ENCODE measurements at regions not wholly inside any gene's neighbourhood (a gene's known extent, or its start where the extent isn't known, plus 50 kb on each side); places are given as distances from the start of the nearest gene placed in this dataset.
A peak's percentile ranks its signal among the peaks of the same experiment; 100 is the strongest.

DNA sequence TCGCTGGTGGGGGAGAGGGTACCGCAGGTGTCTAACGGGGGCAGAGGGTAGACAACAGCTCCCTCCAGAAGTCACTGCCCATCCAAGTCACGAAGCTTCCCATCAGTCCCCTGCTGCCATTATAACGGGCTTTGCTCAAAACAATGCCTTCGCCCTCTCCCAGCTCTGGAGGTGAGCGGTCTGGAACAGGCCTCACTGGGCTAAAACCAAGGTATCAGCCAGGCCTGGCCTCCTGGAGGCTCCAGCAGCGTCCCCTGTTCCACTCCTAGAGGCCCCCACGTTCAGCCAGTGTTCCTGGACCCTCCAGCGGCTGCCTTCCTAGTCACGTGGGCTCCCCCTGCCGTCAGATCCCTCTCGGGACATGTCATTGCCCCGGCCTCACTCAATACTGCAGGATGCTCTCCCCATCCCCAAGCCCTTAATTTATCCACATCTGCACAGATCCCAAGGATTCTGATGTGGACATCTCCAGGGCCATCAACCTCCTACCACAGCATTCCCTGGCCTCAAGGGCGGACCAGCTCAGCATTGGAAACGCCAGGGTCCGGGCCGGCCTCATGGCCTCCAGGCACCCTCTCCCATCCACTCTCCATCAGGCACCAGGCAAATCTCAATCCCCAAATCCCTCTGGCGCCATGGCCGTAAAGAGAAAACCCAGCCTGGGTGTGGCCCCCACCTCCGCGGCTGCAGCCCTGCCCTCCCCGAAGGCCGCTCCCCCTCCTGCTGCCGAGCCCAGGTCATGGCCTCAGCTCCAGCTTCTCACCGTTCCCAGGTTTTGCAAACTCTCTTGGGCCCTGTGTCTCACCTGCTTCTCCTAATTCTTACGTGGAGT, 104.1 kb upstream of the FAM20C start:
- Histone ChIP-seq H3K9me2 (replicated peaks; ENCODE audit: insufficient read depth) (no peaks in the 10 kb centered on the region), H3K4me1 (ENCODE audit: insufficient read depth) (peaks cover 54% of the 10 kb centered on the region), H3K4me3 (no peak overlapping the region), H3K4me2 (no peak overlapping the region), H3K9me3 (ENCODE audit: low read depth) (no peaks in the 10 kb centered on the region), H3K79me2 (no peaks in the 10 kb centered on the region), H3K27me3 (no peaks in the 10 kb centered on the region), H3K36me3 (replicated peaks; ENCODE audit: insufficient read depth, low read depth) (no peaks in the 10 kb centered on the region), H2AFZ (no peak overlapping the region), H3K27ac (peak overlapping the region; percentile 89), H4K20me1 (ENCODE audit: insufficient read depth, poor library complexity, severe bottlenecking) (no peaks in the 10 kb centered on the region)
- peak; percentile 5 for DNase-seq (ENCODE audit: low spot score)
- TF ChIP-seq, protein P1, sequence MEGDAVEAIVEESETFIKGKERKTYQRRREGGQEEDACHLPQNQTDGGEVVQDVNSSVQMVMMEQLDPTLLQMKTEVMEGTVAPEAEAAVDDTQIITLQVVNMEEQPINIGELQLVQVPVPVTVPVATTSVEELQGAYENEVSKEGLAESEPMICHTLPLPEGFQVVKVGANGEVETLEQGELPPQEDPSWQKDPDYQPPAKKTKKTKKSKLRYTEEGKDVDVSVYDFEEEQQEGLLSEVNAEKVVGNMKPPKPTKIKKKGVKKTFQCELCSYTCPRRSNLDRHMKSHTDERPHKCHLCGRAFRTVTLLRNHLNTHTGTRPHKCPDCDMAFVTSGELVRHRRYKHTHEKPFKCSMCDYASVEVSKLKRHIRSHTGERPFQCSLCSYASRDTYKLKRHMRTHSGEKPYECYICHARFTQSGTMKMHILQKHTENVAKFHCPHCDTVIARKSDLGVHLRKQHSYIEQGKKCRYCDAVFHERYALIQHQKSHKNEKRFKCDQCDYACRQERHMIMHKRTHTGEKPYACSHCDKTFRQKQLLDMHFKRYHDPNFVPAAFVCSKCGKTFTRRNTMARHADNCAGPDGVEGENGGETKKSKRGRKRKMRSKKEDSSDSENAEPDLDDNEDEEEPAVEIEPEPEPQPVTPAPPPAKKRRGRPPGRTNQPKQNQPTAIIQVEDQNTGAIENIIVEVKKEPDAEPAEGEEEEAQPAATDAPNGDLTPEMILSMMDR (IDR thresholded peaks at IDR 0.05; ENCODE audit: poor library complexity) = no peak
- TF ChIP-seq EZH2phosphoT487 (IDR thresholded peaks at IDR 0.05; ENCODE audit: low read depth, severe bottlenecking, unreplicated experiment) = no peak
- 76% methylated on average over 26 of the region's 27 CpGs for WGBS (ENCODE audit: low lambda C conversion rate, missing lambda C conversion rate)

- no peaks in the 10 kb centered on the region for H3K9me2 ChIP-seq (replicated peaks; ENCODE audit: insufficient read depth)
- peaks cover 52% of the 10 kb centered on the region for H3K4me1 ChIP-seq (ENCODE audit: insufficient read depth)
- DNase-seq (ENCODE audit: low spot score) = peak; percentile 5
- TF ChIP-seq, protein P1 (IDR thresholded peaks at IDR 0.05; ENCODE audit: poor library complexity) = no peak
- TF ChIP-seq EZH2phosphoT487 (IDR thresholded peaks at IDR 0.05; ENCODE audit: low read depth, severe bottlenecking, unreplicated experiment) = no peak
- no peak for TF ChIP-seq EZH2 (IDR thresholded peaks at IDR 0.05; ENCODE audit: borderline replicate concordance)
- H4K20me1 ChIP-seq (ENCODE audit: insufficient read depth, poor library complexity, severe bottlenecking) = no peaks in the 10 kb centered on the region
- WGBS (ENCODE audit: low lambda C conversion rate, missing lambda C conversion rate) = 80% methylated on average over 6 of the region's 6 CpGs
- no peak overlapping the region for H3K4me2 ChIP-seq
- H3K79me2 ChIP-seq = no peaks in the 10 kb centered on the region
- H2AFZ ChIP-seq = no peak overlapping the region
- no peak overlapping the region for H3K4me3 ChIP-seq
- no peaks in the 10 kb centered on the region for H3K9me3 ChIP-seq (ENCODE audit: low read depth)
- no peaks in the 10 kb centered on the region for H3K36me3 ChIP-seq (replicated peaks; ENCODE audit: insufficient read depth, low read depth)
- peak overlapping the region; percentile 89 for H3K27ac ChIP-seq
- no peaks in the 10 kb centered on the region for H3K27me3 ChIP-seq
Measured at GRCh38 chr7:88927-89231, 103.5 kb upstream of the FAM20C start.

GRCh38 chr7:89232-90019, 102.9 kb upstream of the FAM20C start:
- no peak overlapping the region for H2AFZ ChIP-seq
- no peaks in the 10 kb centered on the region for H4K20me1 ChIP-seq (ENCODE audit: insufficient read depth, poor library complexity, severe bottlenecking)
- H3K36me3 ChIP-seq (replicated peaks; ENCODE audit: insufficient read depth, low read depth) = no peaks in the 10 kb centered on the region
- H3K27ac ChIP-seq = peak overlapping the region; percentile 89
- H3K79me2 ChIP-seq = no peaks in the 10 kb centered on the region
- peaks cover 51% of the 10 kb centered on the region for H3K4me1 ChIP-seq (ENCODE audit: insufficient read depth)
- no peaks in the 10 kb centered on the region for H3K9me2 ChIP-seq (replicated peaks; ENCODE audit: insufficient read depth)
- peak; percentile 66 for DNase-seq (ENCODE audit: low spot score)
- H3K4me3 ChIP-seq = no peak overlapping the region
- TF ChIP-seq EZH2phosphoT487 (IDR thresholded peaks at IDR 0.05; ENCODE audit: low read depth, severe bottlenecking, unreplicated experiment) = no peak
- TF ChIP-seq, protein P1 (IDR thresholded peaks at IDR 0.05; ENCODE audit: poor library complexity) = no peak
- no peak for TF ChIP-seq EZH2 (IDR thresholded peaks at IDR 0.05; ENCODE audit: borderline replicate concordance)
- H3K4me2 ChIP-seq = peak overlapping the region; percentile 42
- WGBS (ENCODE audit: low lambda C conversion rate, missing lambda C conversion rate) = 60% methylated on average over 9 of the region's 9 CpGs
- no peaks in the 10 kb centered on the region for H3K27me3 ChIP-seq
- no peaks in the 10 kb centered on the region for H3K9me3 ChIP-seq (ENCODE audit: low read depth)

Data from hepatocyte (in vitro differentiated cells).